NCI-H187 (cell line): ENCODE measurements at regions not wholly inside any gene's neighbourhood (a gene's known extent, or its start where the extent isn't known, plus 50 kb on each side); places are given as distances from the start of the nearest gene placed in this dataset.
A peak's percentile ranks its signal among the peaks of the same experiment; 100 is the strongest.

ENCODE experiments used
- DNase-seq, 2 experiments: peaks; one replicate each; lab custom pipeline; 2025; lab: John Stamatoyannopoulos, UW

GRCh38 chr11:134558258-134558835, 146.3 kb upstream of the B3GAT1 start:
- DNase-seq = no peak

DNA sequence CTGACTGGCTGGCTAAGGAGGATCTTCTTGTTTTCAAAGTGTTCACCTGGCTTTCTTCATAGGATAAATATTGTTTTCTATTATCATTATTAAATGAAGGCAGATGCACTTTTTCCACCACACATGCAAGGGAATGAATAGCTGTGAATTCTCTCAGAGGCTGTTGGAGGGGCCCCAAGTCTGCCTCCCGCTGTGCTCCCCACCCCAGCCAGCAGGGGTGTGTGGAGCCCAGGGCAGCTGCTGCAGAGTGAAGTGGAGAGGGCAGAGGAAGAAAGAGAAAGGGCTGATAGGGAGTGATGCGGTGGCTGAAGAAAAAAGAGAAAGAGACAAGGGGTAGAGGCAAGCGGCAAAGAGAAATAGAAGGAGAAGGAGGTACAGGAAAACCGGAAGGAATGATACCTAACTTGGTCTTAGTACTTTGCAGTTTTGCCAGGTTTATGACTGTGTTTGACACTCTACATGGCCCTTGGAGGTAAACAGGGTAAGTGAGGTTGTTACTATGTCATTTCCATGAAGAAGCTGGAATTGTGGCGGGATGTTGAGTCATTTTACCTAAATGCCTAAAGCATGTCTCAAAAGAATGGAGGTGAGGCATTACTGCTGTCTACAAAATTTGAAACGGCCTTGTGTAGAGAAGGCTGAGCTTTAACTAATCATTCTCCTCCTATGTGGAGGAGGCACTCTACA, 145.7 kb upstream of the B3GAT1 start:
- no peak for DNase-seq

DNA sequence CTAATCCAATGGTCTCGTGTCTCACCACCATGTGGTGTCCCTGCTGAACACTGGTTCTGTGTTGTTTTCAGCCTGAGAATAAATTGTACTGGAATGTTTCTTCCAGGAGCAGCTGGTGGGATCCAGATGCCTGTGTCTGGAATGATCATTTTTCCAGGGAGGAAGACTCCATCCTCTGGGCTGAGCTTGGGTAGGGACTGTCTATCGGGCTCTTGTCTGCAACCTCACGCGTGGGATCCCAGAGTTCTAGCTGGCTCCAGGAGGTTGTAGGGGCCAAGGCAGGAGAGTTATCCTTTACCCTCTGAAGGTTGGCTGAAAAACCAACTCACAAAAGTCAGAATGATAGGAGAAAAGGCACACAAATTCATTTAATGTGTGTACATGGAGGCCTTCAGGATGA, 144.1 kb upstream of the B3GAT1 start:
- no peak for DNase-seq

DNA sequence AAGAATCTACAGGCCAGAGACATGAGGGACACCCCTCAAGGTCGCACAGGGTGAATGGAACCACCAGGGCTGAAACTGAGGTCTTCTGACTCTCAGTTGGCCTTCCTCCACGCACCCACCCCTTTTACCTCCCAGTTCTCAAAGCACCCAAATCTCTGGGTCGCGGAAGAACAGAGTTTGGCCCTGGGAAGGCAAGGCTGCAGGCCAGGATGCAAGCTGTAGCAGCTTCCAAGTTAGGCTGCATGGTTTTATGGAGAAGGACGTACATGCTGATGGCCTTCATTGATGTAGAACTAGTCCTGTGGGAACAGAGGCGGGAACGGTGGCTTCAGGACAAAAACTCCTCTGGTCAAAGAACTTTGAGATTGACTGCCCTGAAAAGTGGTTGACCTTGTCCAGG, 143.5 kb upstream of the B3GAT1 start:
- no peak for DNase-seq

- no peak for DNase-seq
Measured at GRCh38 chr11:134554861-134555260, 142.8 kb upstream of the B3GAT1 start.

DNA sequence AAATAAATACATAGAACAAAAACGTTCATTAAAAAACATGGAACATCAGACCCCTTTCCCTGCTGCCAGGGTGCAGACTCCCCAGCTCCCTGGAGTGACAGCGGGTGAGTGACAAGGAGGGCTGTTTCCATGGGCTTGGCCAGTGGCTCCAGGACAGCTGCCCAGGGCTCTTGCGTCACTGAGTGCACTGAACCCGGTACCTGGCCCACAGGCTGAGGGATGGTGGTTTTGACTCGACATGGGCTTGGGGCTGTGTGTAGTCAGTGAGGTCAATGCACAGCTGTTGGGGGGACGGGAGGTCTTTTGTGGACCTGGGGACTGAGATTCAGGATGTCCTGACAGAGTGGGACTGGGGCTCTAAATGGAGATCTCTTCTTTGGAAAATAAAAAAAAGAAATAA, 142.1 kb upstream of the B3GAT1 start:
- no peak for DNase-seq

DNA sequence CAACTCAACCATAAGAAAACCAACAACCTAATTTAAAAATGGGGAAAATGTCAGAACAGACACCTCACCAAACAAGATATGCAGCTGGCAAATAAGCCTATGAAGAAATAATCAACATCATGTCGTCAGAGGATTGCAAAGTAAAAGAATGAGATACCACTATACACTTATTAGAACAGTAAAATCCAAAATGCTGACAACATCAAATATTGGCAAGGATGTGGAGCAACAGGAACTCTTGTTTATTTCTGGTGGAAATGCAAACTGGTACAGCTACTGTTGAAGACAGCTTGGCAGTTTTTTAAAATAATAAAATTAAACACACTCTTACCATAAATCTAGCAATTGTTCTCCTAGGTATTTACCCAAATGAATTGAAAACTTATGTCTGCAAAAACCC, 140.7 kb upstream of the B3GAT1 start:
- DNase-seq = no peak

GRCh38 chr11:134545521-134545920, 133.5 kb upstream of the B3GAT1 start:
- no peak for DNase-seq

DNA sequence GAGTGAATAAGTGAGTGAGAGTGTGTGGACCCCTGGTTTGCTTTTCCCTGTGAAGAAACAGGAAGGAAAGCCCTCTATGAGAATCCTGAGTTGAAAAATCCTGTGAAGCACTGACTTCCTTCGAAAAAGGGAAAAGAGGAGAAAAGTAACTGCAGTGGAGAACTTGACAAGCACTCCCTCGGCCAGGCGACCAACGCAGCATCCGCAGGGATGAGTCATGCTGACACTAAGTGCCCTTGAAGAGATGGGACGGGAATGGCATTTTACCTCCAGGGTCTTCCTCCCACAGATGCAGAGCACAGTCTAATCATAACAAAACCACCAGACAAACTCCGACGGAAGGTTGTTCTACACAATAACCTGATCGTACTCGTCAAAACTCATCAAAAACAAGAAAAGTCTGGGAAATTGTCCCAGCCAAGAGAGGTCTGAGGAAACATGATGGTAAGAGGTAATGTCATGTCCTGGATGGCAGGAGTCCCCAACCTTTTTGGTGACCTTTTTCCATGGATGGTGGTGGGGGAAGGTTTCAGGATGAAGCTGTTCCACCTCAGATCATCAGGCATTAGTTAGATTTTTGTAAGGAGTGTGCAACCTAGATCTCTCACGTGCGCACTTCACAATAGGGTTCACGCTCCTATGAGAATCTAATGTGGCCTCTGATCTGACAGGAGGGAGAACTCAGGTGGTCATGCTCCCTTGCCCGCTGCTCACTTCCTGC, 132.2 kb upstream of the B3GAT1 start:
- DNase-seq = no peak

- DNase-seq = no peak
Measured at GRCh38 chr11:134543645-134544044, 131.6 kb upstream of the B3GAT1 start.

- no peak for DNase-seq
Measured at GRCh38 chr11:134543241-134543640, 131.2 kb upstream of the B3GAT1 start.

DNA sequence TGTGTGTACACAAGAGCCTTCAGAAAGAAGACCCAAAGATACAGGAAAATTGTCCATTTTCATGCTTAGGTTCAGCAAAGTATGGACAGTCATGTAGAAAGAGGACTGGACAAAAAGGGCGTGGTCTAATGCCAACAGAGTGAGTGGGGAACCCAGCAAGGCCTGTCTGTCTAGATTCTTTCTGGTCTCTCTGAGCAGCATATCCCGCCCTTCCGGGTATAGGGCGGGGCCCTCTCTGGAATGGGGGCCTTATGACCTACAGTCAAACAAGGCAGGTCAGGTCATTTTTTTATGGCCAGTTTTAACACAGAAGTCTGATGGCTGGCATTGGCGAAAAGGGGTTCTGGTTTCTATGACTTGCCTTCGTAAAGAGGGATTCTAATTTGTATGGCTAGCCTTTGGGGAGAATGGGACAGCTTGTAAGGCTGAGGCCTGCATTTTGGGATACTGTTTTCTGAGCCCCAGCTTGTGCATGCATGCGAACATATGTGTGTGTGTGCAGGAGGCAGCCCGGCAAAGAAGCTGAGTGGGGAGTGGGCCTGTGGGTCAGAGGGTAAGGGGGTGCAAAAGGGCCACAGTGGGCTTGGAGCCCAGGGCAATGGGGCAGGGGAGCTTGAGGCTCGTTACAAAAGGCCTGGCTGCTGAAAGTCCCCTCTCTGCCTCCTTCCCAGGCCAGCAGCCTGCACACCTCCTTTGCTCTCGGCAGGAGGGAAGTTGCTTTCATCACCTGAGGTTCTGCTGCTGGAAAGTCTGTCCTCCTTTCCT, 130.5 kb upstream of the B3GAT1 start:
- no peak for DNase-seq

DNA sequence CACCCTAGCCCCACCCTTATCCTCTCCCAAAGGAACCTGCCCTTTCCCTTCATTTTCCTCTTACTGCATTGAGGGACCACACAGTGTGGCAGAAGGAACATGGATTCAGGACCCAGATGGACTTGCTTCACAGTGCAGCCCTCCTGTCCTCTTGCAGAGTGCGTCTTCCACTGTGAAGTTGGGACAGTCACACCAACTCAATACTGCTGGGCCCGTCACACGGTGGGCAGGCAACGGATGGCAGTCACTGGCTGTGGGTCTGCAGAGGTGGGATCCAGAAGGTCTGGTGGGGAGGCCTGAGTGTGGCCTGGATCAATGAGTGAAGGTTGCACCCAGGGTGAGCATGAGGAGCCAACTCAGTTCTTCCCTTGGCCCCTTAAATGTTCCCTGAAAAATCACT, 129.9 kb upstream of the B3GAT1 start:
- DNase-seq = no peak

DNA sequence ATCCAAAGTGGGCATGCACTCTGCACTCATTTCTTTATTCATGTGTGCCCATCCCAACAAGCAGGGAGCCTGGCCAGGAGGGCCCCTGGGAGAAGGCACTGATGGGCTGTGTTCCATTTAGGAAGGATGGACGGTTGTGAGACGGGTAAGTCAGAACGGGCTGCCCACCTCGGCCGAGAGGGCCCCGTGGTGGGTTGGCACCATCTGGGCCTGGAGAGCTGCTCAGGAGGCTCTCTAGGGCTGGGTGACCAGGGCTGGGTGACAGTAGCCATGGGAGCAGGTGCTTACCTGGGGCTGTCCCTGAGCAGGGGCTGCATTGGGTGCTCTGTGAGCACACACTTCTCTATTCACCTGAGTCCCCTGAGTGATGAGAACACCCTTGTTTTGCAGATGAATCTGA, 129.3 kb upstream of the B3GAT1 start:
- DNase-seq = no peak

GRCh38 chr11:134539285-134539684, 127.2 kb upstream of the B3GAT1 start:
- no peak for DNase-seq

DNA sequence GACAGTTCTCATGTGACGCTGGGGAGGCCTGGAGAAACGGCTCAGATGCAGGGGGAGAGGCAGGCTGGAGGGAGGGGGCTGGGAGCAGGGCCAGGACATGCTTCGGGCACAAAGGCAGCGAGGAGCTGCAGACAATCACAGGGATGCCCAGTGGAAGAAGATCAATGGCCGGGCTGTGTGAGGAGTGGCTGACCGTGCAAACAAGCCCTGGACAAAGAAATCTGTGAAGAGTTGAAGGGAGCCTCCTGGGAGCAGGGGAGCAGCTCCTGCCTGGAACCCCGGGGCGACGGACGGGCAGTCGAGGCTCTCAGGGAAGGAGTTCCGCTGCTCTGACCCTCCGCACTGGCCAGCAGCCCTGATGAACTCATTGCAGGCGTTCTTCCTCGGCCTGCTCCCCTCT, 126.7 kb upstream of the B3GAT1 start:
- no peak for DNase-seq

GRCh38 chr11:134537941-134538340, 125.9 kb upstream of the B3GAT1 start:
- DNase-seq = no peak

- DNase-seq = no peak
Measured at GRCh38 chr11:134537296-134537695, 125.3 kb upstream of the B3GAT1 start.

- no peak for DNase-seq
Measured at GRCh38 chr11:134536677-134537076, 124.6 kb upstream of the B3GAT1 start.

GRCh38 chr11:134536219-134536618, 124.2 kb upstream of the B3GAT1 start:
- DNase-seq = no peak

GRCh38 chr11:134535029-134536025, 123.3 kb upstream of the B3GAT1 start:
- peak in 1 of 2 experiments; percentile 23 for DNase-seq
